HUES6 (cell line): ENCODE measurements at regions not wholly inside any gene's neighbourhood (a gene's known extent, or its start where the extent isn't known, plus 50 kb on each side); places are given as distances from the start of the nearest gene placed in this dataset.

ENCODE experiments used
- H3K27ac ChIP-seq: 2 replicates; pipeline ENCODE4 v1.7.0; 2013; ENCODE audit warnings: low read depth, mild to moderate bottlenecking, low read length, inconsistent platforms
- H3K27me3 ChIP-seq: 2 replicates; pipeline ENCODE4 v1.6.1; 2013; ENCODE audit warnings: low read length; ENCODE audit not compliant: control insufficient read depth, insufficient read depth
- H3K36me3 ChIP-seq: 2 replicates; pipeline ENCODE4 v1.6.1; 2013; ENCODE audit warnings: low read length; ENCODE audit not compliant: control insufficient read depth, insufficient read depth
- H3K4me1 ChIP-seq: 2 replicates; pipeline ENCODE4 v1.6.1; 2013; ENCODE audit warnings: low read length; ENCODE audit not compliant: control insufficient read depth, insufficient read depth
- H3K4me3 ChIP-seq: 2 replicates; pipeline ENCODE4 v1.5.1; 2013; ENCODE audit warnings: low read depth, low read length
- H3K9ac ChIP-seq: one replicate; pipeline ENCODE4 v1.6.1; 2013; ENCODE audit warnings: mild to moderate bottlenecking, low read length
- H3K9me3 ChIP-seq: 2 replicates; pipeline ENCODE4 v1.6.1; 2013; ENCODE audit warnings: low read depth, low read length; ENCODE audit not compliant: control insufficient read depth, insufficient read depth

DNA sequence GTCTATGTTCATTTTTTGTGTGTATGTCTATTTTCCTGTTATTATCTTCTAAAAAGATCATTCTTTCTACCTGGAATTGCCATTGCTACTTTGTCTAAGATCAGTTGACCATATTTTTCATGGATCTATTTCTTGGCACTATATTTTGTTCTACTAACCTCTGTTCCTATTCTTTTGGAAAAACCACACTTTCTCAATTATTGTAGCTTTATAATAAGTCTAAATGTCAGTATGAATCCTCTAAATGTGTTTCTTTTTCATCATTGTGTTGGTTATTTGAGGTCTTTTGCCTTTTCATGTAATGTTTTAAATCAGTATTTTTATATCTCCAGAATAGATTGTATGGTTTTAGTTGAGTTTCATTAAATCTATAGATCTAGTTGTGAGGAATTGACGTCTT is 798.3 kb downstream of the FAT4 start:
- 0 out of 2 replicates have a peak, but pooled peaks cover 3% of the 10 kb centered on the region for H3K9me3 ChIP-seq
- H3K9ac ChIP-seq: no peak overlapping the region
- no peaks in the 10 kb centered on the region for H3K27me3 ChIP-seq
- no peak overlapping the region for H3K4me3 ChIP-seq
- no peaks in the 10 kb centered on the region for H3K4me1 ChIP-seq
- H3K36me3 ChIP-seq: no peaks in the 10 kb centered on the region
- H3K27ac ChIP-seq: no peak overlapping the region

DNA sequence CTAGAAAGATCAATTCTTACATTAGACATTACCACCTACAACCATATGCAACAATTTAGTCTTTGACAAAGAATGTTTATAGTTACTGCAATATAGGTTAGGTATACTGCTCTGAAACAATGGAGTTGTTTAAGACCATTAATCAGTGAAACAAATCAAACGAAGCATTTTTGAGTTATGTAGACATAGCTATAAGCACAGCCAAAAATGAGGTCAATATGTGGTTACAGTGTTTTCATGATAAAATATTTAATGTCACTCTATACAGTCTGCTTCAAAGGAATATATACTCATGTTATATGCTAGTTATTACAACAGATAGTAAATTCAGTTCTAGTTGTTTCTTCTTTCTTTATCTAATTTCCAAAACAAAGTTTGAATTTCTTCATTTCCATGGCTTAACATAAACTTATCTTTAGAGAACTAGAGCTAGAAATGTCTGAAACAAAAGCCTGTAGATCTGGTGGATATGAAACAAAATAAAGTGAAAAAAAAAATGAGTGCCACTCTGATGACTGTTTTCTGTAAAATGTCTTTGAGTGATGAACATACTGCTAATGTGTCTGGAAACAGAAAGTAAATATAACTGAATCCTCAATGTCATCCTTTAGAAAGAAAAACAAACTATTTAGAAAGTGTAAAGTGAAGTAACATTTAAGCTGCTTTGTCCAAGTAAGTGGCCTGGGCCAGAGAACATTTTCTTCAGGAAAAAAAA is 809.0 kb downstream of the FAT4 start:
- Histone ChIP-seq H3K27ac (no peak overlapping the region), H3K9ac (no peak overlapping the region), H3K27me3 (no peaks in the 10 kb centered on the region)

DNA sequence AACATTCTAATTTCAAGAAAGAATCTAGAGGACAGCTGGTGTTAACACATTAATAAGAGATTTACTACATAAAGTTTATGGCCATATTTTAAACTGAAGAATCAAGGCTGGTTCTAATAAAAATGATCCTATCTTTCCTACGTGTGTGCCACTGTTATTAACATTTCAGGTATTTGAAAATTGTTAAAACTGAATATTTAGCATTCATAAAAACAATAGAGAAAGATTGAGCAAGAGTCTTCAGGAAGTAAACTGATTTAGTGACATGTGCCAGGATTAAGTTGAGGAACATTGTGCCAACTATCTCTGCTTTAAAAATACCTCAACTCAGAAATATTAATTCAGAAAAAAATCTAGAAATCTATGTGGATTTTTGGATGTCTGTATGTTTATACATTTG is 810.1 kb downstream of the FAT4 start:
- Histone ChIP-seq H3K27ac (no peak overlapping the region), H3K4me1 (no peaks in the 10 kb centered on the region), H3K9me3 (0 out of 2 replicates have a peak, but pooled peaks cover 1% of the 10 kb centered on the region), H3K27me3 (no peaks in the 10 kb centered on the region), H3K36me3 (no peaks in the 10 kb centered on the region), H3K4me3 (no peak overlapping the region), H3K9ac (no peak overlapping the region)

More for the DNA sequence above, 809.0 kb downstream of the FAT4 start:
- Histone ChIP-seq H3K9me3 (no peaks in the 10 kb centered on the region), H3K4me1 (no peaks in the 10 kb centered on the region), H3K36me3 (no peaks in the 10 kb centered on the region), H3K4me3 (no peak overlapping the region)

DNA sequence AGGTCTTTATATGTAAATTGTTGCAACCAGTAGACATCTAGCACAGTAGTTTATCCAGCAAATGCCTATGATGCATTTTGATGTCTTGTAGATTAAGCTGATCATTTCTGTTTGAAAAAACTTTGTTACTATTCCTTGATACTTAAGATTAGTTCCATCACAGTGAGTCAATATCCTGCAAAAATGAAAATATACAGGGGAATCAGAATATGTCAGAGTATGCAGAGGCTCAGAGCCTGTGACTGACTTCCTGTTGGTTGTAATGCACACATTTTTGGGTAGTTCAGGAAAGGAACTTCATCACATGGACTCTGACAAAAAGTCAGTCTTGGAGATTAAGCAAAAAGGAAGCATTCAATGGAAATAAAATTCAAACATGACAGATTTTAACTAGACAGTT is 815.5 kb downstream of the FAT4 start:
- Histone ChIP-seq H3K27me3 (no peaks in the 10 kb centered on the region), H3K27ac (no peak overlapping the region), H3K36me3 (no peaks in the 10 kb centered on the region), H3K9me3 (peaks cover 28% of the 10 kb centered on the region), H3K9ac (no peak overlapping the region), H3K4me1 (no peaks in the 10 kb centered on the region), H3K4me3 (no peak overlapping the region)

DNA sequence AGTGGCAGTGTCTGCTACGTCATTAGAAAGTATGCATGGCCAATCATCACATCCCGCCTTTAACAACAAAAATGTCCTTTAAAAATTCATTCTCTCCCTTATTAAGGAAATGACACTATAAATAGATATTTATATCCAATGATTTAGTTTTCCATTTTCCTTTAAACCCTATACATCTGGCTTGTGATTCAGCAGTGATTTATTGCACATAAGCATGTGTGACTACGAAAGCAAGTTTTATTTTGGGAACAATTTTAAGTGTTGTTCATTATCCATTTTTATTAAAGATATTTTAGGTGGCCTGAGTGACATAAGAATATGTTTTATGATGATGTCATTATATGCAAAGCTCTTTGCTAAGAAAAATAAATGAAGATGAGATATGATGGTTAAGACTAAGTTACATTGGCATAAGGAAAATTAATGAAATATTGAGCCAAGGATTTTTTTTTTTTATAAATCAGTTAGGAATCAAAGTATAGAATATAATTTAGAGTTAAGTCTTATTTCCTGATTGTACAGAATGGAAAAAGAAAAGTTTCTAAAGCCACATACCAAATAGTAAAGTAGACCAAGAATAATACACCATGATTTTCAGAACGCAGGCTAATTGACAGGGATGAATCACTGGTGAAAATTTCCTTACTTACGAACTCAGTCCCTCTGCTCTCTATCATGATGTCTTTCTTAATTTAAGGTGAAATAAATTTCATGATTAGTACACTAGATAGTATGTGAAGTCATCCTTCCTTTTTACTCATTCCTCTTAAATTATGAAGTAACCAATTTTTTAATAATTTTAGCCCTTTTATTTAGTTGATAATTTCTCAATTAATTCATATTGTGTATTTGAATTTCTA is 822.4 kb downstream of the FAT4 start:
- H3K4me1 ChIP-seq: no peaks in the 10 kb centered on the region

DNA sequence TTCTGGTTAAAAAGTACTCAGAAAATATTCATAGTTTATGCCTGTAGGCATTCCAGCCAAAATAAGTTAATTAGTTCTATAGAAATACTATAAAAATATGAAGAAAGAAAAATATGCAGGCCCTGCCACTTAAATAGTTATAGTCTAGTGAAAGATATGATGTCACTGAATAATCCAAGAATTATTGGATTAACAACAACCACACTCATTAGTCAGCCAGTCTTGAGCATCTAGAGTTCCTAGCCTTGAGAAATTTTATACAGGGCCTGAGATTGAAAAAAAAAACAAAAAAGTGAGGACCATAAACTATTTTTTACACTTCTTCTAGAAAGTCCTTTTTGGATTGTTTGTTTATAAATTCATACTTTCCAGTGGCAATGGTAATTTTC is 823.0 kb downstream of the FAT4 start:
- H3K4me1 ChIP-seq: no peaks in the 10 kb centered on the region
- H3K36me3 ChIP-seq: no peaks in the 10 kb centered on the region
- H3K27ac ChIP-seq: no peak overlapping the region
- H3K9ac ChIP-seq: no peak overlapping the region
- H3K9me3 ChIP-seq: peaks cover 19% of the 10 kb centered on the region
- no peak overlapping the region for H3K4me3 ChIP-seq
- H3K27me3 ChIP-seq: no peaks in the 10 kb centered on the region

More for the DNA sequence above, 822.4 kb downstream of the FAT4 start:
- Histone ChIP-seq H3K27ac (no peak overlapping the region), H3K9me3 (peaks cover 19% of the 10 kb centered on the region), H3K9ac (no peak overlapping the region), H3K36me3 (no peaks in the 10 kb centered on the region), H3K4me3 (no peak overlapping the region), H3K27me3 (no peaks in the 10 kb centered on the region)

DNA sequence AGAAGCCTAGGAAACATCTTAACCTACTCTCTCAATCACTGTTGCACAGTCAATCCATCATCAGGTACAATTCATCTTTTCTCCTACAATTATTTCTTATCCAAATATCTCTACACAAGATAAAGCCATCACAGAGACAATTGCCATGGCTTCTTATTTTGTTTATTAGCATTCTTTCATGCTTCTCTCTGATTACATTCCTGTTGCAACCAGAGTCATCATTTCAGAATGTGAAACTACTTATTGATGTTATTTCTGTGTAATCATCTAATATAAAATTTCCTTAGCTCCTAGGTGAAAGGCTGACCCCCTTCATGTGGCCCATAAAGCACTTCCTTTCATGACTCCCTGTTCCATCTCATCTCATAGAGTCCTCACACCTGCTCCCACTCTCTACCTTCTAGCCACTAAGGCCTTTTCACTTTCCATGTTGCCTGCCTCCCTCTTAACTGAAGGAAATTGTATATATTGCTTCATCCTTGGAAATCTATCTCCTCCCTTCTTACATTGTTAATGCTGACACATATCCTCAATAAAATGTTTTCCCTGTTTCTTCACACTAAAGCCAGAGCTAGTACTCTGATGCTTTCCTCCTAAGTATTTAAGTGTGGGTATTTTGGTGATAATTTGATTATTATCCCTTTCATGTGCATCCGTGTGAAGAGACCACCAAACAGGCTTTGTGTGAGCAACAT is 829.9 kb downstream of the FAT4 start:
- H3K4me3 ChIP-seq: no peak overlapping the region

DNA sequence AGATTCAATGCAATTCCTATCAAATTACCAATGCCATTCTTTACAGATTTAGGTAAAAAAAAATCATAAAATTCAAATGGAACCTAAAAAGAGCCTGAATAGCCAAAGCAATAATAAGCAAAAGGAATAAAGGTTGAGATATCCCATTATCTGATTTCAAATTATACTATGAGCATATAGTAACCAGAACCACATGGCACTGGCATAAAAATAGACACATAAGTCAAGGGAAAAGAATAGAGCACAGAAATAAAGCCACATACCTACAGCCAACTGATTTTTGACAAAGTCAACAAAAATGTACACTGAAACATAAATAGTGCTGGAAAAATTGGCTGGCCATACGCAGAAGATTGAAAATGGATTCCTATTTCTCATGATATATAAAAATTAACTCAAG is 853.7 kb downstream of the FAT4 start:
- Histone ChIP-seq H3K27ac (no peak overlapping the region), H3K9me3 (no peaks in the 10 kb centered on the region), H3K4me3 (no peak overlapping the region), H3K27me3 (no peaks in the 10 kb centered on the region), H3K4me1 (no peaks in the 10 kb centered on the region), H3K36me3 (no peaks in the 10 kb centered on the region), H3K9ac (no peak overlapping the region)

More for the DNA sequence above, 829.9 kb downstream of the FAT4 start:
- Histone ChIP-seq H3K27me3 (no peaks in the 10 kb centered on the region), H3K36me3 (no peaks in the 10 kb centered on the region), H3K27ac (no peak overlapping the region), H3K4me1 (no peaks in the 10 kb centered on the region), H3K9me3 (no peaks in the 10 kb centered on the region), H3K9ac (no peak overlapping the region)

DNA sequence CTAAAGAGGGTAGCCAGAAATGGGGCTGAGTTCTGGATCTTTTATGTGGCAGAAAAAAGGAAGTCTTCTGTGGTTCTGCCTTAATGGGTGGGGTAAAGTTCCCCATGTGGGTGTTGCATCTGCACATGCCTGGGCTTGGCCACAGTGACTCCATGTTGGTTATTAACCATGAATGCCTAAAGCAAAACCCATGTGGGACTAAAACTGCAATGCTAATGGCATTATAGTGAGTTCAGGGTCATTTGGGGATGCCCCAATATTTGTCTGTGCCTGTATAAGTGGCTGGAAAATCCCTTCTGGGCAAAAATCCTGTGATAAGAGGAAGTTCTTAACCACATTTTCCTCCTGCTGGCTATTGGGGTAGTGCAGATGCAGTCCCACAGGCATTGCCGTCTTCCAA is 857.4 kb downstream of the FAT4 start:
- H3K9ac ChIP-seq: no peak overlapping the region
- H3K9me3 ChIP-seq: no peaks in the 10 kb centered on the region
- no peaks in the 10 kb centered on the region for H3K27me3 ChIP-seq
- H3K4me1 ChIP-seq: no peaks in the 10 kb centered on the region
- no peaks in the 10 kb centered on the region for H3K36me3 ChIP-seq
- H3K27ac ChIP-seq: no peak overlapping the region
- no peak overlapping the region for H3K4me3 ChIP-seq

DNA sequence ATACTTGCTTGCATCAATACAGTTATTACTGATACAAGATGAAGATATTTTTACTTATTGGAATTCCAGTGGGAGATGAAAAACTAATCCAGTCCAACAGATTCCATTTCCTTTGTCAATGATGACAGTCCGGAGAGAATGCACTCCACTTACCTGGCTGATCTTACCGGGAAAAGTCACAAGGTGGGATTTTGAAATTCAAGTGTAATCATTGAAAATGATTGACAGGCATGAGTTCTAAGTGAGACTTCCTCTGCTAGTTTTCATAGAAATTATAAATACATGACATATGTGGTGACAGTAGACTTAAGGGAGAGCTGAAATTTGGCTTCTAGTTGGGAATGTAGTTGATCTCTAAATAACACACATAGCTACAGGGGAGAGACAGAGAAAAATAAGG is 859.9 kb downstream of the FAT4 start:
- H3K27ac ChIP-seq: no peak overlapping the region
- no peaks in the 10 kb centered on the region for H3K4me1 ChIP-seq
- H3K27me3 ChIP-seq: no peaks in the 10 kb centered on the region

DNA sequence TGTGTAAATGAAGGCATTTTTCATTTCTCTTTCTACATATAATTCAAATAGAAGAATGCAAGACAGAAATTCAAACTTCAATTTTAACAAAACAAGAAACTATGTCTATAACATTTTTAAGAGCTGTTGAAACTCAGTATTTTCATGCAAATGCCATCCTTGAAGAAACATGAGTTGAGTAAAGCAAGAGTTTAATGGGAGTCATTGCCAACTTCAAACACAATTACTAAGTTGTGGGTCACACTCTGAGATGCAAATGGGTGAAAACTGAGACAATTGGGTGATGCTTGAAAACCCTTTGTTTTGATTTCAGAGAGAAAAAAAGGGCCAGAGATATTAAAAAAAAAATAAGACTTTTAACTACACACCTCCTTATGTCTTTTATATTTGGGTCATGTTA is 865.9 kb downstream of the FAT4 start:
- Histone ChIP-seq H3K4me1 (peaks cover 11% of the 10 kb centered on the region), H3K36me3 (no peaks in the 10 kb centered on the region), H3K27ac (no peak overlapping the region), H3K9me3 (no peaks in the 10 kb centered on the region), H3K9ac (no peak overlapping the region), H3K4me3 (no peak overlapping the region), H3K27me3 (no peaks in the 10 kb centered on the region)

More for the DNA sequence above, 859.9 kb downstream of the FAT4 start:
- Histone ChIP-seq H3K36me3 (no peaks in the 10 kb centered on the region), H3K9ac (no peak overlapping the region), H3K4me3 (no peak overlapping the region), H3K9me3 (no peaks in the 10 kb centered on the region)
